SK-N-SH (cell line): ENCODE measurements at regions not wholly inside any gene's neighbourhood (a gene's known extent, or its start where the extent isn't known, plus 50 kb on each side); places are given as distances from the start of the nearest gene placed in this dataset.

Source experiments
- CTCF ChIA-PET: fragments of 300-600, 350-600 bp; formaldehyde crosslinking; extraction: SDS; loops from one replicate; lab custom pipeline; 2021; lab: Yijun Ruan, JAX
- POLR2A ChIA-PET: fragments of 350-600 bp; sonication (Branson Sonifier 250); formaldehyde crosslinking; extraction: SDS; loops from one replicate; lab custom pipeline; 2020; ENCODE audit warnings: antibody characterized with exemption, inconsistent platforms; lab: Yijun Ruan, JAX
- DNase-seq: peaks from one replicate; pipeline ENCODE4 v3.0.0; 2012
- H2AFZ ChIP-seq: fragments of 200-600 bp; sonication (generic); 2 replicates; pipeline ENCODE4 v1.8.1; 2016; ENCODE audit warnings: antibody characterized with exemption, mild to moderate bottlenecking, low read depth
- H3F3A ChIP-seq: fragments of 200-600 bp; sonication (generic); replicated peaks from 2 replicates; pipeline ENCODE3; 2016; ENCODE audit warnings: antibody characterized with exemption, mild to moderate bottlenecking; ENCODE audit not compliant: insufficient read depth
- H3K27ac ChIP-seq, 2 experiments: fragments of 200-500 bp in 1 of 2; fragments of 200-600 bp in 1 of 2; sonication (Bioruptor generic) in 1 of 2; sonication (generic), shearing (Covaris generic) in 1 of 2; 2 replicates each; pipeline versions ENCODE4 v1.5.1 to v1.6.1; 2014 to 2016; ENCODE audit warnings: low read depth in 2 of 2, inconsistent platforms in 1 of 2, low read length in 1 of 2, mild to moderate bottlenecking in 1 of 2, mixed read lengths in 1 of 2
- H3K27me3 ChIP-seq: fragments of 200-600 bp; sonication (generic), shearing (Covaris generic); 2 replicates; pipeline ENCODE4 v1.6.1; 2016; ENCODE audit warnings: mixed run types; ENCODE audit not compliant: insufficient read depth
- H3K36me3 ChIP-seq, 2 experiments: fragments of 200-500 bp in 1 of 2; fragments of 200-600 bp in 1 of 2; sonication (Bioruptor generic) in 1 of 2; sonication (generic) in 1 of 2; replicated peaks in 1 of 2; 2 replicates each; pipeline versions ENCODE3 to v1.5.1; 2014 to 2016; ENCODE audit warnings: low read length in 1 of 2, mild to moderate bottlenecking in 1 of 2; ENCODE audit not compliant: insufficient read depth in 2 of 2, control insufficient read depth in 1 of 2
- H3K4me1 ChIP-seq, 2 experiments: fragments of 200-500 bp in 1 of 2; fragments of 200-600 bp in 1 of 2; sonication (Bioruptor generic) in 1 of 2; sonication (generic), shearing (Covaris generic) in 1 of 2; 2 replicates each; pipeline versions ENCODE4 v1.5.1 to v1.6.1; 2014 to 2016; ENCODE audit warnings: low read depth in 1 of 2, low read length in 1 of 2, mixed run types in 1 of 2; ENCODE audit not compliant: insufficient read depth in 2 of 2, control insufficient read depth in 1 of 2
- H3K4me2 ChIP-seq: fragments of 200-600 bp; sonication (generic), shearing (Covaris generic); 2 replicates; pipeline ENCODE4 v1.6.1; 2017; ENCODE audit warnings: mixed run types
- H3K4me3 ChIP-seq, 2 experiments: fragments of 200-500 bp in 1 of 2; fragments of 200-600 bp in 1 of 2; sonication (Bioruptor generic) in 1 of 2; sonication (generic), shearing (Covaris generic) in 1 of 2; 2 replicates each; pipeline versions ENCODE4 v1.5.1 to v1.8.1; 2014 to 2016; ENCODE audit warnings: low read depth in 2 of 2, inconsistent platforms in 1 of 2, low read length in 1 of 2, mild to moderate bottlenecking in 1 of 2, mixed read lengths in 1 of 2, moderate library complexity in 1 of 2
- H3K79me2 ChIP-seq: fragments of 200-600 bp; sonication (generic); 2 replicates; pipeline ENCODE4 v1.8.1; 2017; ENCODE audit warnings: mild to moderate bottlenecking; ENCODE audit not compliant: insufficient read depth
- H3K9ac ChIP-seq: fragments of 200-600 bp; sonication (generic); 2 replicates; pipeline ENCODE4 v1.6.1; 2017; ENCODE audit warnings: mixed run types
- H3K9me2 ChIP-seq: fragments of 200-600 bp; sonication (generic); 2 replicates; pipeline ENCODE4 v1.6.1; 2017; ENCODE audit warnings: mixed run types
- H3K9me3 ChIP-seq: fragments of 200-600 bp; sonication (generic); 2 replicates; pipeline ENCODE4 v1.6.1; 2017; ENCODE audit warnings: mixed run types, mild to moderate bottlenecking, moderate library complexity
- H4K20me1 ChIP-seq: fragments of 200-600 bp; sonication (generic); 2 replicates; pipeline ENCODE4 v1.6.1; 2017; ENCODE audit warnings: mild to moderate bottlenecking, mixed run types; ENCODE audit not compliant: insufficient read depth
- CTCF ChIP-seq: fragments of 200-600 bp; sonication (generic); IDR thresholded peaks from 2 replicates; pipeline ENCODE4 v1.6.1; 2017; ENCODE audit warnings: antibody characterized with exemption, mild to moderate bottlenecking, moderate library complexity
- EP300 ChIP-seq, 2 experiments: IDR thresholded peaks; 2 replicates each; pipeline versions ENCODE4 v1.4.0 to v1.6.1; 2012; ENCODE audit warnings: borderline replicate concordance in 1 of 2, low read depth in 1 of 2, low read length in 1 of 2
- EZH2phosphoT487 ChIP-seq: fragments of 200-600 bp; sonication (generic); IDR thresholded peaks from 2 replicates; pipeline ENCODE4 v1.6.1; 2017; ENCODE audit warnings: low read depth, mixed run types, mild to moderate bottlenecking, antibody characterized with exemption, moderate library complexity, borderline replicate concordance
- FOSL2 ChIP-seq: IDR thresholded peaks from 2 replicates; pipeline ENCODE4 v1.4.0; 2012; ENCODE audit warnings: low read depth, mild to moderate bottlenecking, moderate library complexity, borderline replicate concordance
- FOXM1 ChIP-seq: IDR thresholded peaks from 2 replicates; pipeline ENCODE4 v1.4.0; 2012; ENCODE audit warnings: low read depth, mild to moderate bottlenecking
- GABPA ChIP-seq: IDR thresholded peaks from 2 replicates; pipeline ENCODE4 v1.4.0; 2012; ENCODE audit warnings: low read depth, mild to moderate bottlenecking
- IRF3 ChIP-seq: fragments of 150-350 bp; IDR thresholded peaks from 2 replicates; pipeline ENCODE4 v1.6.1; 2016; ENCODE audit warnings: mild to moderate bottlenecking, low read depth, low read length
- JUND ChIP-seq: IDR thresholded peaks from 2 replicates; pipeline ENCODE4 v1.4.0; 2012
- MEF2A ChIP-seq: IDR thresholded peaks from 2 replicates; pipeline ENCODE4 v1.4.0; 2012; ENCODE audit warnings: low read depth, borderline replicate concordance
- MXI1 ChIP-seq: IDR thresholded peaks from 2 replicates; pipeline ENCODE4 v1.6.1; 2012; ENCODE audit warnings: mild to moderate bottlenecking, low read depth, low read length, improper control_type of control experiment
- NRF1 ChIP-seq: IDR thresholded peaks from 2 replicates; pipeline ENCODE4 v1.6.1; 2012; ENCODE audit warnings: low read depth, mild to moderate bottlenecking, low read length
- PBX3 ChIP-seq: IDR thresholded peaks from 2 replicates; pipeline ENCODE4; 2012
- POLR2AphosphoS5 ChIP-seq: IDR thresholded peaks from 2 replicates; pipeline ENCODE4 v1.6.1; 2012; ENCODE audit warnings: low read depth, low read length
- RAD21 ChIP-seq: IDR thresholded peaks from 2 replicates; pipeline ENCODE4 v1.6.1; 2012; ENCODE audit warnings: mild to moderate bottlenecking, low read length
- RCOR1 ChIP-seq: fragments of 150-350 bp; IDR thresholded peaks from 2 replicates; pipeline ENCODE4 v1.6.1; 2017; ENCODE audit warnings: antibody characterized with exemption, low read length
- SIN3A ChIP-seq: IDR thresholded peaks from 2 replicates; pipeline ENCODE4 v1.6.1; 2012; ENCODE audit warnings: low read depth, mild to moderate bottlenecking, low read length, moderate library complexity, borderline replicate concordance
- SMC3 ChIP-seq: IDR thresholded peaks from 2 replicates; pipeline ENCODE4 v1.6.1; 2012; ENCODE audit warnings: low read depth, low read length, improper control_type of control experiment
- TAF1 ChIP-seq: IDR thresholded peaks from 2 replicates; pipeline ENCODE4 v1.6.1; 2012; ENCODE audit warnings: low read depth, mild to moderate bottlenecking, low read length, moderate library complexity, borderline replicate concordance
- TCF12 ChIP-seq: IDR thresholded peaks from 2 replicates; pipeline ENCODE4 v1.4.0; 2012
- USF1 ChIP-seq: IDR thresholded peaks from 2 replicates; pipeline ENCODE4 v1.4.0; 2012; ENCODE audit warnings: low read depth, borderline replicate concordance
- YY1 ChIP-seq: IDR thresholded peaks from 2 replicates; pipeline ENCODE4 v1.4.0; 2012; ENCODE audit warnings: low read depth, mild to moderate bottlenecking
- ZBTB33 ChIP-seq: IDR thresholded peaks from 2 replicates; pipeline ENCODE4 v1.4.0; 2012; ENCODE audit warnings: low read depth, borderline replicate concordance
- WGBS: methylation state at CpG from one replicate; pipeline ENCODE4 v1.1.6; 2017; ENCODE audit warnings: low lambda C conversion rate; 5-methylcytosine and 5-hydroxymethylcytosine counted together

- TF ChIP-seq RCOR1 (no peak), FOXM1 (no peak), YY1 (no peak), MXI1 (no peak), IRF3 (no peak), JUND (no peak), RAD21 (no peak), TCF12 (no peak), ZBTB33 (no peak), POLR2AphosphoS5 (no peak), EZH2phosphoT487 (no peak), SMC3 (no peak), SIN3A (no peak)
- Histone ChIP-seq H3K27me3 (no peaks in the 10 kb centered on the region), H3K4me1 (no peaks in the 10 kb centered on the region), H3K9ac (no peak overlapping the region), H2AFZ (no peak overlapping the region; the same call in 1 of the 2 replicates), H3K9me2 (no peaks in the 10 kb centered on the region), H4K20me1 (no peaks in the 10 kb centered on the region), H3K27ac (no peak overlapping the region), H3K4me2 (no peak overlapping the region), H3K79me2 (no peaks in the 10 kb centered on the region), H3K4me3 (no peak overlapping the region), H3K36me3 (no peaks in the 10 kb centered on the region), H3K9me3 (no peaks in the 10 kb centered on the region), H3F3A (no peaks in the 10 kb centered on the region)
- 20% methylated on average over 1 of the region's 1 CpG for WGBS
- POLR2A ChIA-PET = no interaction called here
- no peak for DNase-seq
- CTCF ChIA-PET = no interaction called here
Observed at GRCh38 chr4:60500810-60501209, 699.3 kb upstream of the ADGRL3 start.

GRCh38 chr4:60502733-60503132, 697.4 kb upstream of the ADGRL3 start:
- Histone ChIP-seq H3F3A (no peaks in the 10 kb centered on the region), H3K9me3 (no peaks in the 10 kb centered on the region), H3K79me2 (no peaks in the 10 kb centered on the region), H3K4me1 (no peaks in the 10 kb centered on the region), H2AFZ (no peak overlapping the region), H3K27me3 (no peaks in the 10 kb centered on the region), H3K36me3 (no peaks in the 10 kb centered on the region), H3K4me3 (no peak overlapping the region), H4K20me1 (no peaks in the 10 kb centered on the region), H3K9me2 (no peaks in the 10 kb centered on the region), H3K27ac (no peak overlapping the region), H3K9ac (no peak overlapping the region), H3K4me2 (no peak overlapping the region)
- ChIA-PET POLR2A (no interaction called here), CTCF (no interaction called here)
- no peak for DNase-seq
- TF ChIP-seq EZH2phosphoT487 (no peak), YY1 (no peak), PBX3 (no peak), GABPA (no peak), MEF2A (no peak), RCOR1 (no peak), EP300 (IDR thresholded peaks at IDR 0.05; ENCODE audit: borderline replicate concordance in 1 of 2, low read depth in 1 of 2, low read length in 1 of 2) (no peak), SIN3A (no peak), FOSL2 (no peak), NRF1 (no peak), RAD21 (no peak), CTCF (no peak), USF1 (no peak), TAF1 (no peak), SMC3 (no peak)
